SK-N-SH treated with all-trans-retinoic acid at 6 μM for 48 hours (cell line): ENCODE measurements at regions not wholly inside any gene's neighbourhood (a gene's known extent, or its start where the extent isn't known, plus 50 kb on each side); places are given as distances from the start of the nearest gene placed in this dataset.
"Not testable (repeated sequence)": the region's sequence is repeated elsewhere in the genome, so short reads cannot be mapped to it uniquely, and the experiment has no call there.

Experiments used
- ATAC-seq: fragments of 200-7000 bp; cut with Tn5 transposase; 3 replicates; pipeline ENCODE4 v1.9.1; 2020; ENCODE audit warnings: mild to moderate bottlenecking, moderate library complexity
- ESRRG ChIP-seq: fragments of 250-450 bp; sonication (Bioruptor Pico); IDR thresholded peaks from 2 replicates; pipeline ENCODE4 v1.6.1; 2021; ENCODE audit warnings: mild to moderate bottlenecking
- GLIS3 ChIP-seq: fragments of 250-450 bp; sonication (Bioruptor Pico); IDR thresholded peaks from 2 replicates; pipeline ENCODE4 v1.5.0; 2020; ENCODE audit warnings: mild to moderate bottlenecking, moderate library complexity
- ISL1 ChIP-seq: fragments of 250-450 bp; sonication (Bioruptor Pico); IDR thresholded peaks from 2 replicates; pipeline ENCODE4 v2.1.2; 2022; ENCODE audit warnings: mild to moderate bottlenecking, moderate library complexity
- PPARA ChIP-seq: fragments of 250-450 bp; sonication (Bioruptor Pico); IDR thresholded peaks from 2 replicates; pipeline ENCODE4 v1.5.0; 2020; ENCODE audit warnings: mild to moderate bottlenecking, borderline replicate concordance
- TCF4 ChIP-seq: fragments of 250-450 bp; sonication (Bioruptor Pico); IDR thresholded peaks from 2 replicates; pipeline ENCODE4 v1.8.0; 2021; ENCODE audit warnings: mild to moderate bottlenecking, moderate library complexity, borderline replicate concordance
- ZNF70 ChIP-seq: fragments of 450-650 bp; formaldehyde crosslinking; IDR thresholded peaks from 2 replicates; pipeline ENCODE4 v1.5.0; 2020; ENCODE audit warnings: mild to moderate bottlenecking, moderate library complexity

DNA sequence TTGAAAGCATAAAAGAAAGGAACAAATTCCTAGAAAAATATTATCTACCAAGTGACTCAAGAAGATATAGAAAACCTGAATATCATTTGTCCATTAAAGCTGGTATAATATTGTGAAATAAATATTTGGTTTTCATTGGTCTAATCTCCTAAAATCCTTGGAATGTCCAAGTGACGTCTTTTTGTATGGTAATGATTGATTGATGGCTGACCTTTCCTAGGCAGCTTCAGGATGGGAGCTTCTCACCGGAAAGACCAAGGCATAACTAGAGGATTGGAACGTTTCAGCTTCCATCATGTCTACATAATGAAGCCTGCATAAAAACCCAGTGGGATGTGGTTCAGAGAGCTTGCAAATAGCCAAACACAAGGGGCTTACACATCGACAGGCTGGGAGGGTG lies 57.6 kb upstream of the MAN1A1 start:
- no peak for ATAC-seq
- no peak for TF ChIP-seq GLIS3 (CRISPR knock-in tag)
- no peak for TF ChIP-seq ISL1
- TF ChIP-seq TCF4 (CRISPR knock-in tag), result no peak
- TF ChIP-seq PPARA (CRISPR knock-in tag), result no peak
- no peak for TF ChIP-seq ZNF70 (CRISPR knock-in tag)
- no peak for TF ChIP-seq ESRRG (CRISPR knock-in tag)

DNA sequence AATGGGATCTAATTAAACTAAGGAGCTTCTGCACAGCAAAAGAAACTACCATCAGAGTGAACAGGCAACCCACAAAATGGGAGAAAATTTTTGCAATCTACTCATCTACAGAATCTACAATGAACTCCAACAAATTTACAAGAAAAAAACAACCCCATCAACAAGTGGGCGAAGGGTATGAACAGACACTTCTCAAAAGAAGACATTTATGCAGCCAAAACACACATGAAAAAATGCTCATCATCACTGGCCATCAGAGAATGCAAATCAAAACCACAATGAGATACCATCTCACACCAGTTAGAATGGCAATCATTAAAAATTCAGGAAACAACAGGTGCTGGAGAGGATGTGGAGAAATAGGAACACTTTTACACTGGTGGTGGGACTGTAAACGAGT lies 55.6 kb upstream of the MAN1A1 start:
- not testable (repeated sequence) for ATAC-seq
